ENCODE measurements at regions not wholly inside any gene's neighbourhood (a gene's known extent, or its start where the extent isn't known, plus 50 kb on each side); places are given as distances from the start of the nearest gene placed in this dataset.

- Mint-ChIP-seq H3K36me3 (ENCODE audit: low read depth) (peaks cover 5% of the 10 kb centered on the region), H3K4me1 (no peaks in the 10 kb centered on the region), H3K27me3 (ENCODE audit: low read depth, poor library complexity) (no peaks in the 10 kb centered on the region), H3K27ac (no peak overlapping the region), H3K9me3 (peaks cover 95% of the 10 kb centered on the region), H3K4me3 (no peak overlapping the region)
- no peak for DNase-seq
- no peak for TF ChIP-seq CTCF (IDR thresholded peaks at IDR 0.05)
These were observed 193.8 kb downstream of the ANKRD30B start for GRCh38 chr18:14941792-14942191.

- H3K4me3 Mint-ChIP-seq, result no peak overlapping the region
- H3K36me3 Mint-ChIP-seq (ENCODE audit: low read depth), result peaks cover 5% of the 10 kb centered on the region
- no peaks in the 10 kb centered on the region for H3K4me1 Mint-ChIP-seq
- no peak for DNase-seq
- H3K27ac Mint-ChIP-seq, result no peak overlapping the region
- no peak for TF ChIP-seq CTCF (IDR thresholded peaks at IDR 0.05)
- H3K9me3 Mint-ChIP-seq, result peaks cover 95% of the 10 kb centered on the region
- H3K27me3 Mint-ChIP-seq (ENCODE audit: low read depth, poor library complexity), result no peaks in the 10 kb centered on the region
These were observed 194.3 kb downstream of the ANKRD30B start for GRCh38 chr18:14942275-14942674.

GRCh38 chr18:14943486-14943885 is 195.5 kb downstream of the ANKRD30B start:
- peaks cover 95% of the 10 kb centered on the region for H3K9me3 Mint-ChIP-seq
- peaks cover 3% of the 10 kb centered on the region for H3K36me3 Mint-ChIP-seq (ENCODE audit: low read depth)
- DNase-seq, result no peak
- no peaks in the 10 kb centered on the region for H3K27me3 Mint-ChIP-seq (ENCODE audit: low read depth, poor library complexity)
- H3K4me3 Mint-ChIP-seq, result no peak overlapping the region
- H3K27ac Mint-ChIP-seq, result no peak overlapping the region
- TF ChIP-seq CTCF (IDR thresholded peaks at IDR 0.05), result no peak
- H3K4me1 Mint-ChIP-seq, result no peaks in the 10 kb centered on the region

- H3K27ac Mint-ChIP-seq, result no peak overlapping the region
- no peaks in the 10 kb centered on the region for H3K36me3 Mint-ChIP-seq (ENCODE audit: low read depth)
- no peak for DNase-seq
- peaks cover 95% of the 10 kb centered on the region for H3K9me3 Mint-ChIP-seq
- H3K4me1 Mint-ChIP-seq, result no peaks in the 10 kb centered on the region
- no peaks in the 10 kb centered on the region for H3K27me3 Mint-ChIP-seq (ENCODE audit: low read depth, poor library complexity)
- no peak overlapping the region for H3K4me3 Mint-ChIP-seq
- no peak for TF ChIP-seq CTCF (IDR thresholded peaks at IDR 0.05)
These were observed 196.1 kb downstream of the ANKRD30B start for GRCh38 chr18:14943967-14944636.

GRCh38 chr18:14944838-14945237 is 196.9 kb downstream of the ANKRD30B start:
- Mint-ChIP-seq H3K27me3 (ENCODE audit: low read depth, poor library complexity) (no peaks in the 10 kb centered on the region), H3K9me3 (peaks cover 95% of the 10 kb centered on the region), H3K4me1 (no peaks in the 10 kb centered on the region), H3K36me3 (ENCODE audit: low read depth) (no peaks in the 10 kb centered on the region), H3K27ac (no peak overlapping the region), H3K4me3 (no peak overlapping the region)
- DNase-seq, result no peak
- no peak for TF ChIP-seq CTCF (IDR thresholded peaks at IDR 0.05)

GRCh38 chr18:14945286-14945685 is 197.3 kb downstream of the ANKRD30B start:
- Mint-ChIP-seq H3K36me3 (ENCODE audit: low read depth) (no peaks in the 10 kb centered on the region), H3K4me3 (no peak overlapping the region), H3K9me3 (peaks cover 95% of the 10 kb centered on the region), H3K27ac (no peak overlapping the region), H3K27me3 (ENCODE audit: low read depth, poor library complexity) (no peaks in the 10 kb centered on the region), H3K4me1 (no peaks in the 10 kb centered on the region)
- no peak for DNase-seq
- no peak for TF ChIP-seq CTCF (IDR thresholded peaks at IDR 0.05)
